ENCODE measurements at regions not wholly inside any gene's neighbourhood (a gene's known extent, or its start where the extent isn't known, plus 50 kb on each side); places are given as distances from the start of the nearest gene placed in this dataset.

DNA sequence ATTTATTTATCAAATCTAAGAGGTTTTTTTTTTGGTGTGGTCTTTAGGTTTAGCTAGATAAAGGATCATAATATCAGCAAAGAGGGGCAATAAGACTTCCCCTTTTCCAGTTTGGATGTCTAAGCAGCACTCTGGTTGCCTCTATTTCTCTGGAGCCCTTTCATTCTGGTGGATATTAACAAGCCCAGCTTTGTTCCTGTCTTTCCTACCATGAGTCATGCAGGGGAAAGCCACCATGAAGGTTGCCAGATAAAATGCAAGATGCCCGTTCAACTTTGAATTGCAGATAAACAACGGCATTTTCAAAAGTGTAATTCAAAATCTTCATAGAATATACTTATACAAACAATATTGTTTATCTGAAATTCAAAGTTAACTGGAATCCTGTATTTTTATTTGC, 143.6 kb downstream of the ADAMTS15 start:
- no peak for DNase-seq
- TF ChIP-seq, protein P1, sequence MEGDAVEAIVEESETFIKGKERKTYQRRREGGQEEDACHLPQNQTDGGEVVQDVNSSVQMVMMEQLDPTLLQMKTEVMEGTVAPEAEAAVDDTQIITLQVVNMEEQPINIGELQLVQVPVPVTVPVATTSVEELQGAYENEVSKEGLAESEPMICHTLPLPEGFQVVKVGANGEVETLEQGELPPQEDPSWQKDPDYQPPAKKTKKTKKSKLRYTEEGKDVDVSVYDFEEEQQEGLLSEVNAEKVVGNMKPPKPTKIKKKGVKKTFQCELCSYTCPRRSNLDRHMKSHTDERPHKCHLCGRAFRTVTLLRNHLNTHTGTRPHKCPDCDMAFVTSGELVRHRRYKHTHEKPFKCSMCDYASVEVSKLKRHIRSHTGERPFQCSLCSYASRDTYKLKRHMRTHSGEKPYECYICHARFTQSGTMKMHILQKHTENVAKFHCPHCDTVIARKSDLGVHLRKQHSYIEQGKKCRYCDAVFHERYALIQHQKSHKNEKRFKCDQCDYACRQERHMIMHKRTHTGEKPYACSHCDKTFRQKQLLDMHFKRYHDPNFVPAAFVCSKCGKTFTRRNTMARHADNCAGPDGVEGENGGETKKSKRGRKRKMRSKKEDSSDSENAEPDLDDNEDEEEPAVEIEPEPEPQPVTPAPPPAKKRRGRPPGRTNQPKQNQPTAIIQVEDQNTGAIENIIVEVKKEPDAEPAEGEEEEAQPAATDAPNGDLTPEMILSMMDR (IDR thresholded peaks at IDR 0.05), result no peak
- no peaks in the 10 kb centered on the region for H3K36me3 ChIP-seq
- H3K4me1 ChIP-seq, result no peaks in the 10 kb centered on the region
- H3K27ac ChIP-seq, result no peak overlapping the region
- no peaks in the 10 kb centered on the region for H3K9me3 ChIP-seq
- intact Hi-C loops (cut with DNase I; ENCODE audit: low total_unique reads), result no loop called here
- H3K4me3 ChIP-seq, result no peak overlapping the region
- no peaks in the 10 kb centered on the region for H3K27me3 ChIP-seq

DNA sequence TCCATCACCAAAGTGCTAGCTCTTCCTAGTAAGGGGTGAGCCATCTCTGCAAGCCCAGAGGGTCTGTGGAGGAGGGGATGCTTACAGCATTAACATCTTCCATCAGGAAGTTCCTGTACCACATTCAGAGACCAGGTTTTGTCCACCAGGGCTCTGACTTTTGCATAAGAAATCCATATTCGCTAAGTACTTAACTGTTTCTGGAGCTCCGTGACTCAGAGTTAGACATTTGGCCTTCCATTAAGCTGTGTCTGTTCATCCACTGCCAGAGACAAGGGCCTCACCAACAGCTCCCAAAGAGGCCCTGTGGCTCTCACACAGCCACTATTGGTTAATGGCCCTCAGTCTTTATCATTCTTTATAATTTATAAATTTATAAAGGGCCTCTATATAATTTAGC, 144.6 kb downstream of the ADAMTS15 start:
- H3K36me3 ChIP-seq, result no peaks in the 10 kb centered on the region
- no peaks in the 10 kb centered on the region for H3K9me3 ChIP-seq
- TF ChIP-seq, protein P1 (IDR thresholded peaks at IDR 0.05), result no peak
- H3K27ac ChIP-seq, result no peak overlapping the region
- no peak for DNase-seq
- H3K4me1 ChIP-seq, result no peaks in the 10 kb centered on the region
- no peaks in the 10 kb centered on the region for H3K27me3 ChIP-seq
- intact Hi-C loops (cut with DNase I; ENCODE audit: low total_unique reads), result no loop called here
- H3K4me3 ChIP-seq, result no peak overlapping the region

DNA sequence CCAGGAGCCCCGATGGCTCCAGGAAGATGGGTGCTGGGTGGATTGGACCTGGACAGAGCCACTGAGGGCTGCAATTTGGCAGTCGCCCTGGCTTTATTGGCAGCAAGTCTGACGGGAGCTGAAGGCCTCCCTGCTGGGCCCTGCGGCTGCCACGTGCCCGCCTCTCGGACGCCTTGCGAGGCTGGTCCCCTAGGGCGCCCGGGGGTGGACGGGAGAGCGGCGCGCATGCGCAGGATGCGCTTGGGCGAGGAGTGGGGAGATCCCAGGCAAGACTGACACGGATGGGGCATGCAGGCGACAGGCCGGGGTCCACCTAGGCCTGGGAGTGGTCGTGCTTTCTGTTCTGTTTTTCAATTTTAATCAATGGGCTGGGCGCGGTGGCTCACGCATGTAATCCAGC, 150.0 kb downstream of the ADAMTS15 start:
- Histone ChIP-seq H3K27ac (no peak overlapping the region), H3K4me1 (peaks cover 0 to 26% (median 5%) of the 10 kb centered on the region in 4 donors), H3K27me3 (no peaks in the 10 kb centered on the region), H3K4me3 (no peak overlapping the region), H3K9me3 (no peaks in the 10 kb centered on the region), H3K36me3 (no peaks in the 10 kb centered on the region)
- TF ChIP-seq, protein P1 (IDR thresholded peaks at IDR 0.05), result no peak
- intact Hi-C loops (cut with DNase I; ENCODE audit: low total_unique reads), result no loop called here
- DNase-seq, result no peak

DNA sequence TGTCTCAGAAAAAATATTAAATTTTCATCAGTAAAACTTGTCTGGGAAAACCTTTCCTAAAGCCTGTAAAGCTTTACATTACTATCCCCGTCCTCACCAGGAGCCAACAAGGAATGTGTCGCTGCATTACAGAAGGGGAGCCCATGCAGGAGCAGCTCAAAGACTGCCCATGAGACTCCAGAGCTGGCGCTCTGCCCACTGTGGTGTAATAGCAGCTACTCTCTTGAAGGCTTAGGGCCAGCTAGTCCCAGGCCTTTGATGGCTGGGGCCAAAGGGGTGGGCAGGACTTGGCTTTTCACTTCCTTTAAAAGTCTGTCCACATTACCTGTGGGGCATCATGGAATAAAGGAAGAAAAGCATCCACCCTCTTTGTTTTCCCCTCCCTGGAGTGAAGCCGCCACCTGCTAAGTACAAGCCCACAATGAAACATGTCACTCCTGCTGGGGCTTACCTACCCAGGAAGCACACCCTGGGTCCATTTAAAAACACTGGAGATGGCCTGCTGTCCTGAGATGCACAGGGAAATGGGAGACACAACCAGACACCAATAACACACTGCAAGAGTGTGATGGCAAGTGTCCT, 150.7 kb downstream of the ADAMTS15 start:
- Histone ChIP-seq H3K27ac (no peak overlapping the region), H3K9me3 (no peaks in the 10 kb centered on the region), H3K36me3 (no peaks in the 10 kb centered on the region), H3K4me1 (peaks cover 0 to 26% (median 5%) of the 10 kb centered on the region in 4 donors), H3K4me3 (no peak overlapping the region), H3K27me3 (no peaks in the 10 kb centered on the region)
- peak; percentile 84 to 91 for DNase-seq
- intact Hi-C loops (cut with DNase I; ENCODE audit: low total_unique reads), result no loop called here
- TF ChIP-seq, protein P1 (IDR thresholded peaks at IDR 0.05), result no peak

DNA sequence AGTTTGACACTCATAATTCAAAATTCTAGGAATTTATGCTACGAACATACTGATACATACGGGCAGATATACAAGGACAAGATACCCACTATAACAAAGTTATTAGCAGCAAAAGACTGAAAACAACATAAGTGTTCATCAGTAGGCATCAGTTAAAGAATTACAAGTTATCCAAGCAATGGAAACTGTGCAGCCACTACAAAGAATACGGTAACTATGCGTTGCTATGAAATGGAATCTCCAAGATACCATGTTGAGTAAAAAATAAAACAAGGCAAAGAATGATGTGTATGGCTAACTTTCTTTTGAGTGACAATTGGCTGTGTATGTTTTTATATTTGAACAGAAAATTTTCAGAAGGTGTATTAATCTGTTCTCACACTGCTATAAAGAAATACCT, 151.7 kb downstream of the ADAMTS15 start:
- Histone ChIP-seq H3K27ac (peak overlapping the region in 1 of 2 donors; percentile 55), H3K36me3 (no peaks in the 10 kb centered on the region), H3K4me3 (no peak overlapping the region), H3K4me1 (peaks cover 0 to 26% (median 5%) of the 10 kb centered on the region in 4 donors), H3K27me3 (no peaks in the 10 kb centered on the region), H3K9me3 (no peaks in the 10 kb centered on the region)
- TF ChIP-seq, protein P1 (IDR thresholded peaks at IDR 0.05), result no peak
- no peak for DNase-seq
- intact Hi-C loops (cut with DNase I; ENCODE audit: low total_unique reads), result no loop called here

DNA sequence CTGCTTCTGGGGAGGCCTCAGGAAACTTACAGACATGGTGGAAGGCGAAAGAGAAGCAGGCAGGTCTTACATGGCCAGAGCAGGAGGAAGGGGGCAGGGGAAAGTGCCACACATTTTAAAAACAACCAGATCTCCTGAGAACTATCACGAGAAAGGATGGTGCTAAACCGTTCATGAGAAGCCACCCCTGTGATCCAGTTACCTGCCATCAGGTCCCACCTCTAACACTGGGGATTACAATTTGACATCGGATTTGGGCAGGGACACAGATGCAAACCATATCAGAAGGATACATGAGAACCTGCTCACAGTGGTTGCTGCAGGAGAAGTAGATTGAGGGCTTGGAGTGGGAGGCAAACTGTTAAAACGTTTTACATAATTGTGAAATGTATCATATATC, 152.2 kb downstream of the ADAMTS15 start:
- TF ChIP-seq, protein P1 (IDR thresholded peaks at IDR 0.05), result no peak
- Histone ChIP-seq H3K27me3 (no peaks in the 10 kb centered on the region), H3K4me3 (no peak overlapping the region), H3K36me3 (no peaks in the 10 kb centered on the region), H3K9me3 (no peaks in the 10 kb centered on the region), H3K27ac (peak overlapping the region in 1 of 2 donors; percentile 55), H3K4me1 (peaks cover 0 to 26% (median 5%) of the 10 kb centered on the region in 4 donors)
- no peak for DNase-seq
- intact Hi-C loops (cut with DNase I; ENCODE audit: low total_unique reads), result no loop called here
